HS-5 (cell line): ENCODE measurements at regions not wholly inside any gene's neighbourhood (a gene's known extent, or its start where the extent isn't known, plus 50 kb on each side); places are given as distances from the start of the nearest gene placed in this dataset.
A peak's percentile ranks its signal among the peaks of the same experiment; 100 is the strongest.

ENCODE experiments used
- DNase-seq: peaks from one replicate; pipeline ENCODE4 v3.0.0-alpha.2; 2012; ENCODE audit warnings: low read depth

GRCh38 chr12:88994971-88995370, 357.3 kb downstream of the DUSP6 start:
- DNase-seq, result no peak

- no peak for DNase-seq
These were observed 357.8 kb downstream of the DUSP6 start for GRCh38 chr12:88994537-88994936.

DNA sequence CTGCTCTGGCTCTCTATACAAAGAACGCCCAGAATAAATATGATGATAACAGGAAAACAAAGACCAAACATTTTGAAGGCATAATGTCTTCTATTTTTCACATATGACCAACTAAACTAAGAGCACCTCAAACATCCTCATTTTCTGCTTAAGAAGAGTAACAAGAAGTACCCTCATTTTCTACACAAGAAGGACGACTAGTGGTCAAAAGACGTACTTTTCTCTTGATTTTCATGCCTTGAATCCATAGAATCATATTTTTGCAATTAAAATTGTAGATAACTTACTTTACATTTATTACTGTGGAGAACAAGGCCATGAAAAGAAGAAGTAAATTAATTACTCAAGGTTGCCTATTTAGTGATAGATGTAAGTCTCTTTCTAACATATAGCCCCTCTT, 358.6 kb downstream of the DUSP6 start:
- peak; percentile 43 for DNase-seq

GRCh38 chr12:88986056-88986455, 366.2 kb downstream of the DUSP6 start:
- DNase-seq, result no peak

DNA sequence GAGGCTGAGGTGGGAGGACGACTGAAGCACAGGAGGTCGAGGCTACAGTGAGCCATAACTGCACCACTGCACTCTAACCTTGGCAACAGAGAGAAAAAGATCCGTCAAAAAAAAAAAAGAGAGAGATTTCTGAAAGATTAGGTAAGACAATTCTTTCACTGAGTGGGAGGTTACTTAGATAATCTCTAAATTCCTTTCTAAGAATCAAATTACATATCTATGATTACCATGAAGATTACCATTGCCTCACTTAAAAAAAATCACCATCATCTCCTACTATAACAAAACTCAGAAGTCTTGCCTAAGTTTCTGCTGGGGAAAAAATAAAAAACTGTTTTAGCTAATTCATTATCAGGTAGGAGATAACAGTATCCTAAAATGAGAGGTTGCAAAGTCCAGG, 366.7 kb downstream of the DUSP6 start:
- no peak for DNase-seq

GRCh38 chr12:88985011-88985410, 367.3 kb downstream of the DUSP6 start:
- DNase-seq, result no peak

DNA sequence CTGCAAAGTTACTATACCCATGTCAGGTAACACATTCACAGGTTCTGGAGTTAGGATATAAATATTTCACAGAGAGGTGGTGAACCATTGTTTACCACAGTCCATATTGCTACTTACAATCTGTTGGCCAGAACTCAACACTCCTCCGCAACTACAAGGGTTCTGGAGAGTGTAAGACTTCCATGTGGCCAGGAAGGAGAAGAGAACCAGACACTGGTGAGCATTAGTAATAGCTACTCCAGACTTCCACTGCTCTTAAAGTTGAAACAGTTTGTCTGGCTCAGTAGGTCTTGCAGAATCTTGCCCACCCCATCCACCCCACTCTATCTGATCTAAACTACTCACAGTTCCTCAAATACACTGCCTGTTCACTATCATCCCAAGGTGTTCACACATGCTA, 369.6 kb downstream of the DUSP6 start:
- no peak for DNase-seq

- no peak for DNase-seq
These were observed 375.2 kb downstream of the DUSP6 start for GRCh38 chr12:88977115-88977514.

DNA sequence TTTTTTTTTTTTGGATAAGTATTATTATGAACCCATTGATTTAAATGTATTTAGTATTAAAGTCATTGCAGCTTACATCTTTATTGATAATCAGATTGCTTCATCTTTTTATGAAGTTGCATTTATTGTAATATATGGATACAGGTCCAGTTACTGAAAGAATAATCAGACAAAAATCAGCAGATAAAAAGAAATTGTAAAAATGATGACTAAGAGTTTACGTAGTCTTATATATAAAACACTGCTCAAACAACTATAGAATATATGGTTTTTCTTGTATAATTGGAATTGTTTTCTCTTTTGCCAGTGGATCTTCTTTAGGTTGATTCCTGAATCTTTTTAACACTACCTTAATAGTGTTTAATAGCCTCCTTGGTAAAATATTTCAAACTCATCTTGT, 378.3 kb downstream of the DUSP6 start:
- no peak for DNase-seq

- no peak for DNase-seq
These were observed 381.6 kb downstream of the DUSP6 start for GRCh38 chr12:88970740-88971139.

DNA sequence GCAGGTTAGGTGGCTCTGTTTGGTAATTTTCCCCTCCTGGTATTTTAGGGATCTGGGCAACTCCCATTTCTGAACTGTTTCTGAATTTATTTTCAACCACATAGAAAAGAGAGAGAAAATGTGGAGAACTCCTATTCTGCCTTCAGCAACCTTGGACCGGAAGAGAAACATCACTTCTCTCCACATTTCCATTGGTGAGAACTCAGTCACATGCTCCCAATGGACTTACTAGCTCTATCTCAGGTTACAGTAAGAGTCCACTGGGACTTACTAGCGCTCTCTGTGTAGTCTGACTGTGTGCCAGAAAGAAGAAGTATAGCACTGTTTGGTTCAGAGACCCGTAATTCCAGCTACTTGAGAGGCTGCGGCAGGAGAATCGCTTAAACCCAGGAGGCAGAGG, 383.2 kb downstream of the DUSP6 start:
- DNase-seq, result no peak

GRCh38 chr12:88960213-88960878, 380.1 kb upstream of the KITLG start:
- DNase-seq, result no peak

DNA sequence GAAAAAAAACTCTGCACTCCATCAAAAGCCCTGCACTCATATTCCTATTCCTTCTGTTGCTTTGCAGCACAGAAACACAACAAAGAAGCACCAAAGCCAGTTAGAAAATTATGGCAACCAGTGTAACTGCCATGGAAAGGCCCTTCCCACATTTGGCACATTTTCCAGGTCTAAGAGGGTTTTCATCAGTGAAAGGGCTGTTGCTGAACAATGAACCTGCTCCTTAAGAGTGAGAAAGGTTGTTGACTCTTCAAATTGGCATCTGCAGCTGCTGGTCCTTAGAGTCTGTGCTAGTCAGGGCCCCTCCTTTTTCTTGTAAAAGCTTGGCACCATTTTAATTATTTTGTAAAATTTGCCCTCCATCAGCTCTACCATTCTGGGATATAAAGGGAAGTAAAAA, 378.7 kb upstream of the KITLG start:
- DNase-seq, result no peak

DNA sequence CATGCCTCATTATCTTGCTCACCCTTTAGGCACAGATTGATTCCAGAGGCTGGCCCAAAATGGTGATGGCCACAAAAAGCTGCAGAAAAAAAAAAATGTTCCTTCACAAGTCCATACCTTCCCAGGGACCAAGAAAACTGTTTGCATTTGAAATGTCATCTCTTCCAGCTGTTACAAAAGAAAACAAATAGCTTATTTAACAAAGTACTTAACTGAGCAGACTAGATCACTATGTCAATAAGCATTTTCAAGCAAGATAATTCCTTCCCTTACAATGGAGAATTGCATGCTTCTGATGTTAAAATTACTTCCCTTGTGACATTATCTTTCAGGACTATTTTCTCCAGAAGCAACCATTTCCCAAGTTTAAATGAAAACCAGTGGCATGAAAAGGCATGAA, 377.9 kb upstream of the KITLG start:
- no peak for DNase-seq

GRCh38 chr12:88957358-88957757, 377.1 kb upstream of the KITLG start:
- no peak for DNase-seq

GRCh38 chr12:88955531-88955930, 375.3 kb upstream of the KITLG start:
- no peak for DNase-seq

- DNase-seq, result no peak
These were observed 372.8 kb upstream of the KITLG start for GRCh38 chr12:88953029-88953586.

DNA sequence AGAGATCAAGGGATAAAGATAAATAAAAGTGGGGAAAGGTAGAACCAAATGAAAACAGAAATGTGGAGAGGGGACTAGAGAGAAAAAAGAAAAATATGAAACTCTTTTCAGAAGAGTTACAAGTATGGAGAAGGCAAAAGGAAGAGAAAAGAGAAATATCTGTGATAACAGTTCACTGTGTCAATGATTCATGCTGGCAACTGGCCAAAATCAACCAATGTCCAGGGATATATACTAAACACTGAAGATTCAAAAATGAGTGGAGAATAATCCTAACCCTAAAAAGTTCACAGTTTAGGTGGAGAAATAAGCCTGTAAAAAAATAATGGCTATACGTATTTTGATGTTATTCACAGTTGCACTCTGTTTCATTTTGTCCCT, 372.3 kb upstream of the KITLG start:
- DNase-seq, result no peak

GRCh38 chr12:88951860-88952561, 371.7 kb upstream of the KITLG start:
- DNase-seq, result no peak

DNA sequence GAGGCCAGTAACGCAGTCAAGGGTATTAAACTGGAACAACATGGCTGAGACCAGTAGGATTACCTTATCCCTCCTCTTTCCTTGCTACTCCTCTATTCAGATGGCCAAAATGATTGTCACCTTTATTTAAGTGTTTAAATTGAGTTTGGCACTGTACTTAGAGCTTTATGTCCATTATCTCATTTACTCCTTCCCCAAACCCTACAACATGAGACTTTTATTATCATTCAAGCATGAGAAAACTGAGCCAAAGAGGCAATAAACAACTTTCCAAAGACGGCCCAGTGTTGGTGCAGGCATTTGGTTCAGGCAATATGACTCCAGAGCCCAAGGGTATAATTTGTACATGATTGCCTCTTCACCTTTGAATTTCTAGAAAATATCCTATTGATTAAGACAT, 370.9 kb upstream of the KITLG start:
- no peak for DNase-seq

GRCh38 chr12:88947486-88948043, 367.3 kb upstream of the KITLG start:
- no peak for DNase-seq

DNA sequence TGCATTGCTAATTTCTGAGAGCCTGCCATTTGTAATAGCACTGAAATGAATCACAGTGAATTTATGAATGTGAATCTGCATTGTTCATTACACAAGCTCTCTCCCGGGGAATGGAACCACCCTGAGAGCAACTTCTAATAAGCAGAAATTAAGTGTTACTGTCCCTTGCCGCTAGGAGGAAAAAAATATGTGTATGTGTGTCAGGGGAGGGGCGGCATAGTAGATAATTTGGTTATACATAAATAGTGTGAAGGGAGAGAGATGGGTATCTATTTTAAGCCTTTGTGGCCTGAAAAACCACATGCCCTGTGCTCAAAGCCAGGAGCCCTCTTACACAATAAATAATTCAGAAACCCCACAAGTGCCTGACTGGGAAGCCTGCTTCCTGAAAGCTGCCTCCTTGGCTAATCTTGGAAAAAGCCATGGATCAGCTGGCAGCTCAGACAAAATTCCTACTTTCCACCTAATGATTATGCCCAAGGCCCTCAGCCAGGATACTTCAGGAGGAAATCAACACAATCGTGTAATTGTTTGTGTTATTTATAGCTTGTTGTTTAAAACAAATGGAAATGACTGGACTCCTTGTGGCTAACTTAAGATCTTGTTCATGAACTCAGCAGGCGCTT, 366.2 kb upstream of the KITLG start:
- DNase-seq, result no peak
